SJCRH30 (cell line): ENCODE measurements at regions not wholly inside any gene's neighbourhood (a gene's known extent, or its start where the extent isn't known, plus 50 kb on each side); places are given as distances from the start of the nearest gene placed in this dataset.

Experiments
- DNase-seq, 2 experiments: peaks; one replicate each; pipeline ENCODE4 v3.0.0-alpha.2; 2015 to 2020
- H3K27ac ChIP-seq: fragments of 250-450 bp; sonication (Bioruptor Pico); 2 replicates; pipeline ENCODE4 v1.5.1; 2020; ENCODE audit warnings: mild to moderate bottlenecking, moderate library complexity
- H3K27me3 ChIP-seq: fragments of 250-450 bp; sonication (Bioruptor Pico); 2 replicates; pipeline ENCODE4 v1.5.1; 2020; ENCODE audit warnings: mild to moderate bottlenecking, moderate library complexity
- H3K36me3 ChIP-seq: fragments of 250-450 bp; sonication (Bioruptor Pico); 2 replicates; pipeline ENCODE4 v1.5.1; 2020; ENCODE audit warnings: mild to moderate bottlenecking, moderate library complexity
- H3K4me1 ChIP-seq: fragments of 250-450 bp; sonication (Bioruptor Pico); 2 replicates; pipeline ENCODE4 v1.5.1; 2020; ENCODE audit warnings: mild to moderate bottlenecking, moderate library complexity
- H3K4me3 ChIP-seq: fragments of 250-450 bp; sonication (Bioruptor Pico); 2 replicates; pipeline ENCODE4 v1.5.1; 2020; ENCODE audit warnings: mild to moderate bottlenecking, moderate library complexity
- H3K9me3 ChIP-seq: fragments of 250-450 bp; sonication (Bioruptor Pico); replicated peaks from 2 replicates; pipeline ENCODE4 v1.5.1; 2020; ENCODE audit warnings: mild to moderate bottlenecking, moderate library complexity

DNA sequence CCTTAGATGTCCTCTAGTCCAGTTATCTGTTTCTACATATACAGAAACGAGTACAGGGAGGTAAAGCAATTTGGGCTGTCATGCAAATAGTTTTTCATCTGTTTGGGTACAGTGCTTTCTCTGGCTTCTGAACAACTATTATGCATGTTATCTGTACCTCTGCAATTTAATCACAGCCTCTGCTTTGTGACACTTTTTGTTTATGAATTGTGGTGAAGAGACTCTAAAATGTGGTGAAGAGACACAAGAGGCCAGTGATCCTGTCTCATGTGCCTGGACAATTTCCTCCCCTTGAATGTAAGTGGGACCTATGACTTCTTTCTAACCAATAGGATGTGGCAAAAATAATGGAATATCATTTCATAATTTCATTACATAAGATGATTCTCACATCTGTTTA is 130.3 kb upstream of the ARHGAP42 start:
- no peaks in the 10 kb centered on the region for H3K4me1 ChIP-seq
- no peak overlapping the region for H3K27ac ChIP-seq
- no peak overlapping the region for H3K4me3 ChIP-seq
- no peaks in the 10 kb centered on the region for H3K36me3 ChIP-seq
- DNase-seq = no peak
- no peaks in the 10 kb centered on the region for H3K27me3 ChIP-seq
- no peaks in the 10 kb centered on the region for H3K9me3 ChIP-seq

DNA sequence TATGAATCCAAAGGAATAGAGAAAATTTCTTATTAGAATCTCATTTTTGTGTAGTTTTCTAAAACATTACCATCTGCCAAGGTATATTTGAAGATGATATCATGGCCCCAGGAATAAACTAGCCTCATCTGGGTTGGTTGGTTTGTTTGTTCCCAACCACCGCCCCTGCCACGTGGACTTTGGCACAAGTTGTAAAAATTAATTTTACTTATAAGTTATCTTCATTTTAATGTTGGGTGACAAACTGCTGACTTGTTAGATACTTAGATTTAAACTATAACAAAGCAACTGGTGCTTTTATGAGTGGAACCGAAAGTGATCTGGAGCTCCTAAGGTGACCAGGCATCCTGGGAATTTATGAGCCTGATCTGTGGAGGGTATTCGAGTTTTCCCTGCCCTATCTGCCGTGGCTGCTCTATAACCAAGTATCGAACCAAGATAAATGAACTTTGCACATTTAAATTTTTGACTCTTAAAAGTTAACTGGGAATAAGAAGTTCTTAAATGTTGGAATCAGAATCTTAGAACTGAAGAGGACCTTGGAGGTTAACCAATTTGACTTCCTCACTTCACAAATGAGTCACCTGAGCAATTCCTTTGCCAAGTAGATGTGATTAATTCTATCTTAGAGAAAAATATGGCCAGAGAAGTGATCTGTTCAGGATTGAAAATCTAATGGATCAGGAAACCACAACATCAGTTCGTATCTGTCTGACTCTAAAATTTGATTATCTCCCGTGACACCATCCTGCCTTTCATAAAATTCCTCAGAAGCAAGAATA is 129.1 kb upstream of the ARHGAP42 start:
- no peaks in the 10 kb centered on the region for H3K27me3 ChIP-seq
- no peak overlapping the region for H3K27ac ChIP-seq
- H3K4me1 ChIP-seq = no peaks in the 10 kb centered on the region
- H3K4me3 ChIP-seq = no peak overlapping the region
- no peaks in the 10 kb centered on the region for H3K9me3 ChIP-seq
- H3K36me3 ChIP-seq = no peaks in the 10 kb centered on the region
- DNase-seq = no peak

DNA sequence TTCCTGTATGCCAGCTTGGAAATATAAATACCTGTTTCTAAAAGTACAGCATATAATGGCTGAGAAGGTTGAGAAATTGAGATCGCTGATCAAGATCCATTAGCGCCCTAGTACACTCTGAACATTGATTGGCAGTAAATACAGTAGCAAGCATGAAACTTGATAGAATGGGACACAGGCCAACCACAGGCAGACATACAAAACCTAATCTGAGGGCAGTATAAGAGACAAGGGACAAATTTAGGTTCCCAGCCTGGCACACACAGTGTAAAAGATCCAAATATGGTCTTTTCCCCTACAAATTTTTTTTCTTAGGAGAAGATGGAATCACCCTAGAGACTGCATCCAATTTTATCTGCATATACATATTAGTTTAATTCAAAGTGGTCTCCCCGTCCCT is 126.5 kb upstream of the ARHGAP42 start:
- no peaks in the 10 kb centered on the region for H3K36me3 ChIP-seq
- no peak overlapping the region for H3K27ac ChIP-seq
- no peaks in the 10 kb centered on the region for H3K4me1 ChIP-seq
- no peak overlapping the region for H3K4me3 ChIP-seq
- no peaks in the 10 kb centered on the region for H3K27me3 ChIP-seq
- H3K9me3 ChIP-seq = no peaks in the 10 kb centered on the region
- DNase-seq = no peak

DNA sequence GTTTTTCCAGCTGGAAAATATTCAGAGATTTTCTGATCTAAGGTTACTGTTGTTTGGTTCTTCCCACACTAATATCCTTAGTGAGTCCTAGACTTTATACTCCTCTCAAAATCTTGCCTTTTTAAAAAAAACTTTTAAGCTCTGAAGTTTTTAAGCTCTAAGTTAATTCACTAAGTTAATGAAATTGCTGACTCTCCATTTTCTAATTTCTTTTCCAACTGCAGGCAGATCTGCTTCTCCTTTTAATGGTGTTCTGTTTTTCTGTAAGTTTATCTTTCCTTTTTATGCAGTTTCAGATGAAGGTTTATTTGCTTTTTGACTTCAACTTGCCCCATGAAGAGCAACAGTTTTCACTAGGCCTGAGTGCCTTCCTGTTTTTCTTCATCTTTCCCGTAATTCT is 125.8 kb upstream of the ARHGAP42 start:
- Histone ChIP-seq H3K36me3 (no peaks in the 10 kb centered on the region), H3K4me3 (no peak overlapping the region), H3K27me3 (no peaks in the 10 kb centered on the region), H3K9me3 (no peaks in the 10 kb centered on the region), H3K4me1 (no peaks in the 10 kb centered on the region), H3K27ac (no peak overlapping the region)
- no peak for DNase-seq

DNA sequence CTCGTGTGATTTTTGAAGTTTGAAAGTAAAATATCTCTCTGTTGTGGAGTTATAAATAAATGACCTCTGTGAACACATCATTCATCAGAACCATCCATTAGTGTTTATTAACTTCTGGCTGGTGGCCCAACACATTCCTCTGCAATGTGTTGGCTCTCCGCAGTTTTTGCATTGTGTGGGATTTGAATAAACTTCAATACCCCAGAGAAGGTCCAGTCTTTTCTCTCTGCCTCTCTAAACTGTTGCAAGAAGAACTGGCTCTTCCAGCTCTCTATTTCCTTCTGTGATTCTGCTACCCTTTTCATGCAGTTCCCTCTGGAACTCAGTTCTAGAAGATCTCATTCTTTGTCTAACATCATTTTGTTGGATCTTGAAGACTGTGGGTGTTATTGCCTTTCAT is 125.0 kb upstream of the ARHGAP42 start:
- no peak overlapping the region for H3K27ac ChIP-seq
- no peak overlapping the region for H3K4me3 ChIP-seq
- no peaks in the 10 kb centered on the region for H3K9me3 ChIP-seq
- DNase-seq = no peak
- H3K36me3 ChIP-seq = no peaks in the 10 kb centered on the region
- no peaks in the 10 kb centered on the region for H3K27me3 ChIP-seq
- H3K4me1 ChIP-seq = no peaks in the 10 kb centered on the region

DNA sequence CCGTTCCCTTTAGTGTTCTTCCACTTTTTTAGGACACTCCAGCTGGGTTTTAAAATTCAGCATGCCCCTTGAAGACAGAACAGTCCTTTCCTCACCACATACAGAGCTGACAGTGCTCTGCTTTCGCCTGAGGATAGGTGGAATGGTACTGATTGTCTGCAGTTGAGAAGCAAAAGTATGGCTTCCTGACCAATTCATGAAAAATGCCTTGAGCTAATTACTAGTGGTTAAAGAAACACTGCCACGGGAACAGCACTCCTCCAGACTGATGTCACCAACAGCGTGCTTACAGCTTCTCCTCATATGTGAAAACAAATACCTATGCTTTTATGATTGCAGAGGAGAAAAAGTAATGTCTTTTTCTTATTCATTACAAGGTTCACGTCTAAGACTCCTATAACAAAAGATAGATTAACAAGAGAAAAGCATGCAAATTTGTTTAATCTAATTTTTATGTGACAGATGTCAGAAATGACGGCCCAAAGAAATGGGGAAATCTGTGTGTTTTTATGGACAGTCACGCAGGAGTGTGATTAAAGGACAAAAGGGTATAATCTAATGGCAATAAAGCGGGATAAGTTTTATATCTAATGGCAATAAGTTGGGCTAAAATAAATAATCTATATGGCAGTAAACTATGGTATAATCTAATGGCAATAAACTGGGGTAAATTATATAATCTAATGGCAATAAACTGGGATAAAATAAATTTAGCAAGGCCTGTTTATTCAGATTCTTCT is 123.4 kb upstream of the ARHGAP42 start:
- H3K27me3 ChIP-seq = no peaks in the 10 kb centered on the region
- H3K27ac ChIP-seq = no peak overlapping the region
- H3K9me3 ChIP-seq = no peaks in the 10 kb centered on the region
- no peaks in the 10 kb centered on the region for H3K36me3 ChIP-seq
- H3K4me1 ChIP-seq = no peaks in the 10 kb centered on the region
- no peak overlapping the region for H3K4me3 ChIP-seq
- no peak for DNase-seq

DNA sequence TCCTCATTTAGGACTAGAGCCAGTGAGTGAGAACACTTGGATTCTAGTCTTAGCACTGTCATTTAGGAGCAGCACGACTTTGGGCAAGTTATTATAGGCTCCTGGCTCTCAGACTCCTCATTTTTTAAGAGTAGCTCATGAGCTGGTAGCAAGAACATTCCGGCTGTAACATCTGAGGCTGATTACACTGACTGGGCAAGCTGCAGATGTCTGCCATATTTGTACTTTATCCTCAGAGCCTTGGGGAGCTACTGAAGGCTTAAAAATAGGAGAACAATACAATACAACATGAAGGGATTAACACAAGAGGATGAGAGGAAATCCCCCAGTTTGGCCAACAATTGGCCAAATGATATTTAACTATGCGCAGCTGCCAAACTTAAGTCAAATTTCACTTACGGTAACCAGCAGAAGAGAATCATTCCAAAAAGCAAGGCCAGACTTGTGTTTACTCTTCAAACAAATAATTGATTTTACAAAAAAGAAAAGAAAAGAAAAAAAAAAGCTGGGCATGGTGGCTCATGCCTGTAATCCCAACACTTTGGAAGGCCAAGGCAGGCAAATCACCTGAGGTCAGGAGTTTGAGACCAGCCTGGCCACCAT is 113.1 kb upstream of the ARHGAP42 start:
- Histone ChIP-seq H3K36me3 (no peaks in the 10 kb centered on the region), H3K4me3 (no peak overlapping the region), H3K27me3 (no peaks in the 10 kb centered on the region), H3K27ac (no peak overlapping the region), H3K4me1 (no peaks in the 10 kb centered on the region), H3K9me3 (no peaks in the 10 kb centered on the region)
- no peak for DNase-seq

DNA sequence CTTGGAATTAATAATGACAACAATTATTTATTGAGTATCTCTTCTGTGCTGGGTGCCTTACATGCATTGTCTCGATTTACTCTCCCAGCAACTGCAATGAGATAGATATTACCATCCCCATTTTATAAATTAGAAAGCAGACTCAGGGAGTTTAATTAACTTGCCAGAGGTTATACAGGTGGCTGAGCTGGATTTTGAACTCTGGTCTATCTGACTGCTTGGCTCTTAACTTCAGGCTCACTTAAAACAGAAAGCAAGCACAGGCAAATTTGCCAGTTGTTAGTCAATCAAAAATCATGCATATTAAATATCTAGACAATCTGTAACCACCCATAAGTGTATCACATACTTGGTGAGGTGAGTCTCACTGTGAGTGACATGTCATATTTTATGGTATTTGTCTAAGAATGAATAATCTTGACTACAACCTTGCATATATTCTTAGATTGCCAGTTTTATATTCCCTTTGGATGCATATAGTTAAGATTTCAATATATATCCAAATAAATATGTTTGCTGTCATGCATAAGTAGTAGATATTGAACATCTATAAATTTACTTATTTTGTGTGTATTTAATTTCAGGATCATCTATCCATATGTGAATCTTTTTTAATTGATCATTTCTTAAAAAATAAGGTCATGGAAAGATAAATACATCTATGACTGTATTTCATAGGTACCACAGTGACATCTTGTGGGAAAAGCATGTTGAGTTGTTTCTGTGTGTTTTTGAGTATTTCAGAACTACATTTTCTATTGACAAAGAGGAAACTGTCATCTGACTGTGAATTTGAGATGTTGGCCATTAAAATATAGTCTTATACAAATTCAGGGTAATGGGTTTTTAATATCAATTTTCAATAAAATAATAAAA is 112.0 kb upstream of the ARHGAP42 start:
- Histone ChIP-seq H3K9me3 (no peaks in the 10 kb centered on the region), H3K4me1 (no peaks in the 10 kb centered on the region), H3K36me3 (no peaks in the 10 kb centered on the region), H3K27ac (no peak overlapping the region), H3K4me3 (no peak overlapping the region), H3K27me3 (no peaks in the 10 kb centered on the region)
- DNase-seq = peak in 1 of 2 experiments; percentile 30

DNA sequence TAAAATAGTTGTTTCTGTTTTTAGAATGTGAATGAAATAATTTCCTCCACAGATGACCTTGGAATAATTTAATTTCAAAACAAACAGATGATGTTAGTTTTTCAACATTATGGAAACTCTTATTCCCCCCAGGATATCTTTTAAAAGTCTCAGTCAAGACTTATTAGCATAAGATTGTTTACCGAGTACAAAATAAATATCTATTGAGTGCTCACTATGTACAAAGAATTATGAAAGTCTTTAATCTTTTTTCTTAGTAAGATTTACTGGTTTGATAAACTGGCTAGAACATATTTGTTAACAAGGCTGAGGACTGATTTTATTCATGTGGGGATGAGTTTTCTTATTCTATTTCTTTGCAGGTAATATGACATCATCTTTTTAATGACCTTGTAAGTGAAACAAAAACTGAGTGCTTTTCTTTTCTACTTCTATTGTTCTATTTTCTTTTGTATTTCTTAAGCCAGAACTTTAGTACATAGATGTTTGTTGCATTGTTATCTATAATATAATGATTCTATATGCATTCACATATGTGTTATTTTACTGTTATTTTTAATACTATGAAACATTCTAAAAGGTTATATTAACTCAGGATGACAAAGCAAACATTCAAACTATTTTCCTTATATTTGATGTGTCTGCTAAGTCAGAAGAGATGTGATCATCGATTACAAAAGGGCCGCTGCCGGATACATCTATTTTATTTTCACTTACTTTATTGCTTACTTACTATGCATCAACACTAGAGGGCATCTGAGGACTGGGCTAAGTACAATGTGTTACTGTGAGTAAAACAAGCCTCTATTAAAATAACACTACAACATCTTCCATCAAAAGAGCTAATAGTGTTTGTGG is 111.0 kb upstream of the ARHGAP42 start:
- Histone ChIP-seq H3K4me3 (no peak overlapping the region), H3K9me3 (no peaks in the 10 kb centered on the region), H3K27me3 (no peaks in the 10 kb centered on the region), H3K27ac (no peak overlapping the region), H3K4me1 (no peaks in the 10 kb centered on the region), H3K36me3 (no peaks in the 10 kb centered on the region)
- DNase-seq = peak; percentile 17 to 64

DNA sequence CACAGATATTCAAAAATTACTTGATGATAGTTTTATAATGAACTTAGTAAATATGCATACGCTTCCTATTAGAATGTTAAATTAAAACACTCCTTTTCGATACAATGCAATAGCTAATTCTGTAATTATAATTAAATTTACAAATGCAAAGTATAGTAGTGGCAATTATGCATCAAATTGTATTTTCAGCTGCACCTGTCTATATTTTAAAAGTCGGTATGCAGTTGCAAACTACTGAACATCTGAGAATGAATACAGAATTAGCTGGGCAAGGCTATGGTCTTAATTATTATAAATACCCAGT is 110.4 kb upstream of the ARHGAP42 start:
- Histone ChIP-seq H3K27ac (no peak overlapping the region), H3K4me1 (no peaks in the 10 kb centered on the region), H3K9me3 (no peaks in the 10 kb centered on the region), H3K4me3 (no peak overlapping the region), H3K27me3 (no peaks in the 10 kb centered on the region), H3K36me3 (no peaks in the 10 kb centered on the region)
- DNase-seq = no peak

DNA sequence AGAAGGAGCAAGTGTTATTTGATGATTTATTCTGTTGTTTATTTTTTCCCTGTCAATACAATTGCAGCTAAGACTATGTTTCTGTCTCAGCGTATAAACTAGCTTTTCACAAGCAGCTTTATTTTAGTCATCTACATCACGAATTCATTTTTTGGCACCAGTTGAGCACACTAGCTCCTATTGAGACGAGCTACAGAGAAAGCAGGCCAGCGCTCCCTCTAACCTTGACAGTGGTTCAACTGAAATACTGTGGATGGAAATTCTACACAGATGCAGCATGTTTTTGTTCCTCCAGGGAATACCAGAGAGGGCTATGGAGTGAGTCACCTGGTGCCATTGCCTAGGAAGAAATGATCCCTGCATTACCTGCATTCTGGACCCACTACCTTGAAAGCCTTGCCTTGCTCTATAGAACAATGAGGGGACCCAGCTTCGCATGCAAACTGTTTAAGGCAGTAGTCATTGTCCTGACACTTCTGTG is 108.2 kb upstream of the ARHGAP42 start:
- no peak overlapping the region for H3K27ac ChIP-seq
- no peaks in the 10 kb centered on the region for H3K4me1 ChIP-seq
- no peak for DNase-seq
- no peaks in the 10 kb centered on the region for H3K9me3 ChIP-seq
- no peak overlapping the region for H3K4me3 ChIP-seq
- no peaks in the 10 kb centered on the region for H3K27me3 ChIP-seq
- H3K36me3 ChIP-seq = no peaks in the 10 kb centered on the region

DNA sequence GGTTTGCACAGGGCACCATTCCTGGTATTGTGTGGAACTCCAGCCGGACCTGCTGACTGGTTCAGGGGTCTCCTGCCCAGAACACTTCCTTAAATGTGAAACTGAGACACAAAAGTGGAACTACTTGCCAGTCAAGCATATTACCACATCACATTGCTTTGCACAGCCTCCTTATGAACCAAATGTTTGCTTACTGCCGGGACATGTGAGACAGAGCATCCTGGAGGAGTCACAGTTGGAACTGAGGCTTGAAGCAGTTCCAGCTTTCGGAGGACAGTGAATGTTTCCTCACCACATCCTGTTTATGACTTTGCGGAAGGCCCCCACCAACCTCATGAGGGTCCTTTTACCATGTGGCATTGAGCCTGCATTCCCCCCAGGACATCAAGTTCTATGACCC is 105.8 kb upstream of the ARHGAP42 start:
- Histone ChIP-seq H3K27me3 (no peaks in the 10 kb centered on the region), H3K27ac (no peak overlapping the region), H3K4me1 (no peaks in the 10 kb centered on the region), H3K4me3 (no peak overlapping the region), H3K9me3 (no peaks in the 10 kb centered on the region), H3K36me3 (no peaks in the 10 kb centered on the region)
- DNase-seq = no peak

DNA sequence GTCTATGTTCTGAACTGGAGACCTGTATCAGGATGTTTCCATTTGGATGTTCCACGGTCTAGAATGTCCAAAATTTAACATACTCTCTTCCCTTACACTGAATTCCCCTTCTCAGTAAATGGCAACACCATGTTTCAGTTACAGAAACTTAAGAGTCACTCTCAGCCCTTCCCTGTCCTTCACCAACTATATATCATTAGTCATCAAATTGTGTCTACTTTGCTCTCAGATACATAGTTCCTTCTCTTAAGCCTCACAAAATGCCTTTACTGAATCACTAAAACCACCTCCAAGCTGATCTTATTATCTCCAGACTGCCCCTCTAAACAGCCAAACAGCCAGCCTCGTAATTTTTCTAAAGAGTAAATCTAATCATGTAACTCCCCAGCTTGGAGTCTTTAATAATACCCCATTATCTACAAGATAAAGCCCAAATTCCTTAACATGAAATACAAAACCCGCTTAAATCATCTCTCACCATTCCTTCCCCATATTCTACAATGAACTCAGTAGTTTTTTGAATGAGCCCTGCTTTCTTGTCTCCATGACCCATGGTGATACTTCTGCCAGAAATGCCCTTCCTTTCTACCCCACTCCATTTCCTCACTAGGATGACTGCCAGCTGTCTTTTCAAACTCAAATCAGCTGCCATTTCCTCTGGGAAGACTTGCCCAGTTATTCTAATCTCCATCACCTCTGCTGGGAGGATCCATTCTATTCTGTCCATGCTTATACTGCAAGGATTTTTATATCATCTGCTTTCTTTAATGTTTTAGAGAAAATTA is 102.7 kb upstream of the ARHGAP42 start:
- Histone ChIP-seq H3K4me1 (no peaks in the 10 kb centered on the region), H3K9me3 (no peaks in the 10 kb centered on the region), H3K36me3 (no peaks in the 10 kb centered on the region), H3K27me3 (no peaks in the 10 kb centered on the region), H3K4me3 (no peak overlapping the region), H3K27ac (no peak overlapping the region)
- no peak for DNase-seq
